LNCaP clone FGC (cell line): ENCODE measurements at regions not wholly inside any gene's neighbourhood (a gene's known extent, or its start where the extent isn't known, plus 50 kb on each side); places are given as distances from the start of the nearest gene placed in this dataset.
A peak's percentile ranks its signal among the peaks of the same experiment; 100 is the strongest.
"Not testable (repeated sequence)": the region's sequence is repeated elsewhere in the genome, so short reads cannot be mapped to it uniquely, and the experiment has no call there.

Experiments used
- DNase-seq: peaks from one replicate; pipeline ENCODE4 v3.0.0-alpha.2; 2011; ENCODE audit warnings: low read depth
- H3K4me3 ChIP-seq: 2 replicates; pipeline ENCODE4 v1.5.1; 2011; ENCODE audit warnings: mild to moderate bottlenecking, low read depth, low read length, control low read depth
- TF ChIP-seq, protein P1 (sequence below): IDR thresholded peaks from 2 replicates; pipeline ENCODE4 v1.5.1; 2012; ENCODE audit warnings: mild to moderate bottlenecking; ENCODE audit not compliant: control insufficient read depth, insufficient read depth; ENCODE audit errors: extremely low read depth

DNA sequence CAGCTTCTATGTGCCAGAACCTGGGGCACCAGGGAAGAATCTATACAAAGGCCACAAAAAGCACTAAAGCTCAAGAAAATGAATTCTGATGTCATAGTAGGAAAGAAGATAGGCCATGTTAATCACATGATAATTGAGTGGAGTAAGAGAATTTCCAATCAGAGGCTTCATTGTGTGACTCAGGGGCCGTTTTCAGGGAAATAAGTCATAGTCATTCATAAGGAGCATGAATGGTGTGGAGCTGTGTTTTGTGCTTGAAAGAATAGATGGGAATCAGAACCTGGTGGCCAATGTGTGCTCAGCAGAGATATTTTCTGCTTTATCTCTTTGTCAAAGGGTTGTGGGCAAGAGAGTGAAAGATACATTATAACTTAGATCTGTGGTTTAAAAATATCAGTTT, 102.4 kb upstream of the ZDHHC15 start:
- H3K4me3 ChIP-seq: no peak overlapping the region
- DNase-seq: no peak
- TF ChIP-seq, protein P1, sequence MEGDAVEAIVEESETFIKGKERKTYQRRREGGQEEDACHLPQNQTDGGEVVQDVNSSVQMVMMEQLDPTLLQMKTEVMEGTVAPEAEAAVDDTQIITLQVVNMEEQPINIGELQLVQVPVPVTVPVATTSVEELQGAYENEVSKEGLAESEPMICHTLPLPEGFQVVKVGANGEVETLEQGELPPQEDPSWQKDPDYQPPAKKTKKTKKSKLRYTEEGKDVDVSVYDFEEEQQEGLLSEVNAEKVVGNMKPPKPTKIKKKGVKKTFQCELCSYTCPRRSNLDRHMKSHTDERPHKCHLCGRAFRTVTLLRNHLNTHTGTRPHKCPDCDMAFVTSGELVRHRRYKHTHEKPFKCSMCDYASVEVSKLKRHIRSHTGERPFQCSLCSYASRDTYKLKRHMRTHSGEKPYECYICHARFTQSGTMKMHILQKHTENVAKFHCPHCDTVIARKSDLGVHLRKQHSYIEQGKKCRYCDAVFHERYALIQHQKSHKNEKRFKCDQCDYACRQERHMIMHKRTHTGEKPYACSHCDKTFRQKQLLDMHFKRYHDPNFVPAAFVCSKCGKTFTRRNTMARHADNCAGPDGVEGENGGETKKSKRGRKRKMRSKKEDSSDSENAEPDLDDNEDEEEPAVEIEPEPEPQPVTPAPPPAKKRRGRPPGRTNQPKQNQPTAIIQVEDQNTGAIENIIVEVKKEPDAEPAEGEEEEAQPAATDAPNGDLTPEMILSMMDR: no peak

- TF ChIP-seq, protein P1: no peak
- H3K4me3 ChIP-seq: no peak overlapping the region
- DNase-seq: no peak
Observed at GRCh38 chrX:75623535-75623934, 100.7 kb upstream of the ZDHHC15 start.

GRCh38 chrX:75609406-75609805, 86.6 kb upstream of the ZDHHC15 start:
- H3K4me3 ChIP-seq: no peak overlapping the region
- TF ChIP-seq, protein P1: no peak
- no peak for DNase-seq

- DNase-seq: no peak
- TF ChIP-seq, protein P1: peak; percentile 38; the same call in 1 of the 2 replicates
- H3K4me3 ChIP-seq: no peak overlapping the region
Observed at GRCh38 chrX:75603833-75604232, 81.0 kb upstream of the ZDHHC15 start.

GRCh38 chrX:75602022-75602421, 79.2 kb upstream of the ZDHHC15 start:
- H3K4me3 ChIP-seq: not testable (repeated sequence)

DNA sequence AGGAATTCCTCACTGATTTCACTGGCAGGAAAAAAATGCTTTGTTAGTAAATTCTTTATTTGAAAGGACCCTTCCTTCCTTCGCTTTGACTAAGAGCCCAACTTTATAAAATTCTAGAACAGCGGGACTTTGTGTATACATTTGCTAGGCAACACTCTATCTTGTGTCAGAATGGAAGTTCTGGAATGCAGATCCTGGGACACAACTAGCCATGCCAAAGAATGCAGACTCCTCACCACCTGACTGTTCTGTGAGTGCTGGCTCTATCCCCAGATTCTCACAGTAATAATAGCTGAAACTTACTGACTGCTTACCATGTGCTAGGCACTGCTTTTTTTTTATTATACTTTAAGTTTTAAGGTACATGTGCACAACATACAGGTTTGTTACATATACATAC, 73.3 kb upstream of the ZDHHC15 start:
- DNase-seq: no peak
- no peak overlapping the region for H3K4me3 ChIP-seq
- TF ChIP-seq, protein P1: no peak

More at GRCh38 chrX:75602022-75602421, 79.2 kb upstream of the ZDHHC15 start:
- not testable (repeated sequence) for DNase-seq

GRCh38 chrX:75593186-75593585, 70.3 kb upstream of the ZDHHC15 start:
- not testable (repeated sequence) for DNase-seq, H3K4me3 ChIP-seq

- no peak overlapping the region for H3K4me3 ChIP-seq
- TF ChIP-seq, protein P1: no peak
- DNase-seq: no peak
Observed at GRCh38 chrX:75582511-75582910, 59.7 kb upstream of the ZDHHC15 start.
